BJ (cell line): ENCODE measurements at regions not wholly inside any gene's neighbourhood (a gene's known extent, or its start where the extent isn't known, plus 50 kb on each side); places are given as distances from the start of the nearest gene placed in this dataset.
"Not testable (repeated sequence)": the region's sequence is repeated elsewhere in the genome, so short reads cannot be mapped to it uniquely, and the experiment has no call there.

Experiments
- CTCF ChIA-PET: fragments of 350-600 bp; formaldehyde crosslinking; extraction: SDS; loops from one replicate; lab custom pipeline; 2021; ENCODE audit warnings: antibody characterized with exemption, inconsistent platforms; lab: Yijun Ruan, JAX
- POLR2A ChIA-PET: fragments of 300-600 bp; sonication (Branson Sonifier 250); formaldehyde crosslinking; extraction: SDS; loops from one replicate; lab custom pipeline; 2021; ENCODE audit warnings: antibody characterized with exemption; lab: Charles Lee
- DNase-seq: peaks from one replicate; pipeline ENCODE4 v3.0.0-alpha.2; 2011; ENCODE audit warnings: low read depth
- H3K27me3 ChIP-seq: 2 replicates; pipeline ENCODE4 v1.6.0; 2011; ENCODE audit warnings: low read length; ENCODE audit not compliant: control insufficient read depth, insufficient read depth
- H3K36me3 ChIP-seq: 2 replicates; pipeline ENCODE4 v1.5.1; 2011; ENCODE audit warnings: low read length; ENCODE audit not compliant: control insufficient read depth, insufficient read depth
- H3K4me3 ChIP-seq: 2 replicates; pipeline ENCODE4 v1.5.1; 2011; ENCODE audit warnings: low read depth, mild to moderate bottlenecking, control low read depth, low read length
- CTCF ChIP-seq: IDR thresholded peaks from 2 replicates; pipeline ENCODE4 v1.5.1; 2011; ENCODE audit warnings: low read depth, mild to moderate bottlenecking, control low read depth, inconsistent platforms, low read length, moderate library complexity; ENCODE audit not compliant: insufficient read depth

GRCh38 chr14:28375295-28375694 lies 391.3 kb upstream of the FOXG1 start:
- POLR2A ChIA-PET = no interaction called here
- TF ChIP-seq CTCF = no peak
- CTCF ChIA-PET = no interaction called here
- no peaks in the 10 kb centered on the region for H3K36me3 ChIP-seq
- DNase-seq = no peak
- no peak overlapping the region for H3K4me3 ChIP-seq
- H3K27me3 ChIP-seq = no peaks in the 10 kb centered on the region

GRCh38 chr14:28381656-28382055 lies 384.9 kb upstream of the FOXG1 start:
- POLR2A ChIA-PET = no interaction called here
- TF ChIP-seq CTCF = no peak
- H3K27me3 ChIP-seq = no peaks in the 10 kb centered on the region
- H3K36me3 ChIP-seq = no peaks in the 10 kb centered on the region
- DNase-seq = no peak
- CTCF ChIA-PET = no interaction called here
- H3K4me3 ChIP-seq = no peak overlapping the region

GRCh38 chr14:28382444-28383190 lies 384.0 kb upstream of the FOXG1 start:
- H3K36me3 ChIP-seq = no peaks in the 10 kb centered on the region
- CTCF ChIA-PET = no interaction called here
- no peak overlapping the region for H3K4me3 ChIP-seq
- DNase-seq = no peak
- no peaks in the 10 kb centered on the region for H3K27me3 ChIP-seq
- no peak for TF ChIP-seq CTCF
- POLR2A ChIA-PET = no interaction called here

GRCh38 chr14:28398506-28398905 lies 368.1 kb upstream of the FOXG1 start:
- ChIA-PET POLR2A (no interaction called here), CTCF (no interaction called here)
- Histone ChIP-seq H3K36me3 (no peaks in the 10 kb centered on the region), H3K27me3 (no peaks in the 10 kb centered on the region), H3K4me3 (no peak overlapping the region)
- DNase-seq = no peak
- no peak for TF ChIP-seq CTCF

- POLR2A ChIA-PET, H3K4me3 ChIP-seq, H3K27me3 ChIP-seq, DNase-seq, H3K36me3 ChIP-seq, CTCF ChIA-PET: not testable (repeated sequence)
Observed at GRCh38 chr14:28401705-28402104, 364.9 kb upstream of the FOXG1 start.

GRCh38 chr14:28406196-28406595 lies 360.4 kb upstream of the FOXG1 start:
- Histone ChIP-seq H3K36me3 (no peaks in the 10 kb centered on the region), H3K27me3 (no peaks in the 10 kb centered on the region), H3K4me3 (no peak overlapping the region)
- ChIA-PET CTCF (no interaction called here), POLR2A (no interaction called here)
- DNase-seq = no peak
- TF ChIP-seq CTCF = no peak
